GM19438 (cell line): ENCODE measurements at regions not wholly inside any gene's neighbourhood (a gene's known extent, or its start where the extent isn't known, plus 50 kb on each side); places are given as distances from the start of the nearest gene placed in this dataset.

Experiments used
- ATAC-seq: cut with Tn5 transposase; IDR thresholded peaks from one replicate; pipeline ENCODE4 v1.9.1; 2021; ENCODE audit warnings: low read depth; ENCODE audit not compliant: unreplicated experiment

- ATAC-seq, result no peak
Observed at GRCh38 chr10:21180604-21181003, 283.5 kb upstream of the NEBL start.

GRCh38 chr10:21176934-21177480, 279.9 kb upstream of the NEBL start:
- no peak for ATAC-seq

GRCh38 chr10:21175797-21176196, 278.7 kb upstream of the NEBL start:
- ATAC-seq, result no peak

- no peak for ATAC-seq
Observed at GRCh38 chr10:21174715-21175495, 277.8 kb upstream of the NEBL start.

GRCh38 chr10:21173802-21174714, 276.9 kb upstream of the NEBL start:
- no peak for ATAC-seq

GRCh38 chr10:21172930-21173801, 276.1 kb upstream of the NEBL start:
- no peak for ATAC-seq

GRCh38 chr10:21172542-21172929, 275.4 kb upstream of the NEBL start:
- ATAC-seq, result no peak

GRCh38 chr10:21171936-21172541, 274.9 kb upstream of the NEBL start:
- ATAC-seq, result no peak

GRCh38 chr10:21171197-21171935, 274.3 kb upstream of the NEBL start:
- no peak for ATAC-seq

- no peak for ATAC-seq
Observed at GRCh38 chr10:21170216-21170615, 273.1 kb upstream of the NEBL start.

GRCh38 chr10:21169271-21169670, 272.2 kb upstream of the NEBL start:
- no peak for ATAC-seq

GRCh38 chr10:21167288-21168010, 270.3 kb upstream of the NEBL start:
- no peak for ATAC-seq

- no peak for ATAC-seq
Observed at GRCh38 chr10:21166557-21167287, 269.6 kb upstream of the NEBL start.

GRCh38 chr10:21165489-21165888, 268.4 kb upstream of the NEBL start:
- no peak for ATAC-seq

- no peak for ATAC-seq
Observed at GRCh38 chr10:21164687-21165086, 267.6 kb upstream of the NEBL start.

- no peak for ATAC-seq
Observed at GRCh38 chr10:21162948-21163347, 265.8 kb upstream of the NEBL start.

GRCh38 chr10:21161647-21162046, 264.5 kb upstream of the NEBL start:
- no peak for ATAC-seq

GRCh38 chr10:21161090-21161625, 264.0 kb upstream of the NEBL start:
- no peak for ATAC-seq
